ENCODE measurements at regions not wholly inside any gene's neighbourhood (a gene's known extent, or its start where the extent isn't known, plus 50 kb on each side); places are given as distances from the start of the nearest gene placed in this dataset.

DNA sequence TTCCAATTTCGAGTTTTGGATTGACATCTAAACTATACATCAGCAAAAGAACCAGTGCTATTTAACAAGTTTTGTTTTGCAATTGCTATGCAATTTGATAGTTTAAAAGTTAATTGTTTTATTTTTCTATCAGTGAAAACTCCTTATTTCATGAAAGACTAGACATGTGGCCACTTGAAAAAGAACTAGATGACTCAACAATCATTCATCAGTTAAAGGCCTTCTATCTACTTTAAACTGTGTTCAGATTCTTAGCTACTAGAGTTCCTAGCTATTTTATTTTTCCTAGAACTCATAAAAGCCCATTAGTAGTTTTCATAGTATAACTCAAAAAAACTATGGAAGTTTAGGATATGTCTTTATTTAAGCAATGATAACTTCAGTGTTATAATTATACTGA lies 104.6 kb upstream of the LSM8 start:
- TF ChIP-seq EP300 (IDR thresholded peaks at IDR 0.05) (no peak), POLR2A (IDR thresholded peaks at IDR 0.05) (no peak)
